ENCODE measurements at regions not wholly inside any gene's neighbourhood (a gene's known extent, or its start where the extent isn't known, plus 50 kb on each side); places are given as distances from the start of the nearest gene placed in this dataset.

DNA sequence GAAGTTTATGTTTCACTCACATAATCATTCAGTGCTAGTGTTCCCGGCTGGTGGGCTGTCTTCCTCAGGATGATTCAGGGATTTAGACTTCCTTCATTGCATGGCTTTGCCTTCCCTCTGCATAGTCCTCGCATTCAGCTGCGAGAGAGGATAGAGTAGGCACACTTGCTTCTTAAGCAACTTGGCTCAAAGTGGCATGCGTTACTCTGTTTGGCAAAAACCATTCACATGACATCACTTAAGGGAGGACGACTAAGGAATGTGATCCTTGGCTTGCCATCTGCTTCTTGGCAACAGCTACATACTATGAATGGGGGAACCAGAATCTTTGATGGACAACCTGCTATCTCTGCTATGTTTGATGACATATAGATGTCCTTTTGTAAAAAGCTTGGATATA is 359.3 kb downstream of the TDRD3 start:
- no peak overlapping the region for H3K27ac ChIP-seq (ENCODE audit: low read length)
- WGBS (ENCODE audit: insufficient coverage), result 70% methylated on average over 5 of the region's 5 CpGs
- DNase-seq (no peak), ATAC-seq (replicated peaks in 1 of 4) (no peak)
- Mint-ChIP-seq H3K36me3 (no peaks in the 10 kb centered on the region), H3K9me3 (peaks cover 3 to 5% (median 4%) of the 10 kb centered on the region in 3 donors), H3K27ac (no peak overlapping the region), H3K27me3 (no peaks in the 10 kb centered on the region), H3K4me1 (no peaks in the 10 kb centered on the region), H3K4me3 (no peak overlapping the region)
- CTCF ChIA-PET, result interaction anchor here in 1 of 2 donors (0.6 kb wide), 1 partner anchor 24 kb away, joined by 4 read pairs; no protein-coding TSS in a partner anchor
- no peaks in the 10 kb centered on the region for H3K9me3 ChIP-seq
- no peaks in the 10 kb centered on the region for H3K27me3 ChIP-seq (replicated peaks in 1 of 2; ENCODE audit: control insufficient read depth in 2 of 2, extremely low read depth in 1 of 2, insufficient read depth in 2 of 2, low read length in 1 of 2)
- no peaks in the 10 kb centered on the region for H3K4me1 ChIP-seq (ENCODE audit: control insufficient read depth in 1 of 2, extremely low read depth in 1 of 2, insufficient read depth in 2 of 2, low read length in 2 of 2)
- no peak overlapping the region for H3K4me3 ChIP-seq (ENCODE audit: control insufficient read depth in 1 of 2, extremely low read depth in 1 of 2, low read length in 1 of 2)
- POLR2A ChIA-PET, result no interaction called here
- H3K36me3 ChIP-seq (ENCODE audit: control insufficient read depth in 2 of 2, extremely low read depth in 1 of 2, insufficient read depth in 1 of 2, low read length in 1 of 2), result no peaks in the 10 kb centered on the region

DNA sequence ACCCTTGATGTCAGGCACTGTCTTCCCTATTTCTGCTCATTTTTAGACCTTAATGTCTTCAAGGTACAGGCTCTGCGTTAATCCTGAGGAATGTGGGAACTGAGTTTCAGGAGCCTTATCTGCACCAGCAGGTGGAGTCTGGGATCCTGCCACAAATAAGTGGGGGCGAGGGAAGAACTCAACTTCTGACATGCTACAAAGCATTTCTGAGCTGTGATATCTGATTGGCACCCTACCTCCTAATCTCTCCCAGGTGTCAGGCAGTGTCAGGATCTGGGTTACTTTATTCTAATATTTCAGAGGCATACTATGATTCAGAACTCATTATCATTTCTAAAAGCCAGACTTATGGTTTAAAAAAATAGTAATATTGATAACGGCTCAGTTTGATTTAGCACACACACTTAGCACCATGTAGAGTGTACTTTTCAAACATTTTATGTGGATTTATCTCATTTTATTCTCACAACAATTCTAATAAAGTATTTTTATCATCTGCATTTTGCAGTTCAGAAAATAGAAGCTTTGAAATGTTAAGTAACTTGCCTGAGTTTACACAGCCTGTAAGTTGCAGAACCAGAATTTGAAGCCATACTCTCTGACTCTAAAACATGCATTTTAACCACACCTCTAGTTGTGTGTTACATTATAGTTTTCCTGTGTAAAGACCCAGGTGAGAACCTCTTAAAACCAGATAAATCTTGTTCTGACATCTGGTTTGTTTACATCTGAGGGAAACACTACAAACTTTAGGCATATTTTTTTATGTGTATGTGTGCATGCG is 358.6 kb downstream of the TDRD3 start:
- no peaks in the 10 kb centered on the region for H3K36me3 Mint-ChIP-seq
- no peaks in the 10 kb centered on the region for H3K27me3 Mint-ChIP-seq
- H3K4me3 Mint-ChIP-seq, result no peak overlapping the region
- POLR2A ChIA-PET, result no interaction called here
- DNase-seq (no peak), ATAC-seq (replicated peaks in 1 of 4) (no peak)
- CTCF ChIA-PET, result no interaction called here
- H3K4me1 Mint-ChIP-seq, result no peaks in the 10 kb centered on the region
- no peaks in the 10 kb centered on the region for H3K9me3 ChIP-seq
- H3K27me3 ChIP-seq (replicated peaks in 1 of 2; ENCODE audit: control insufficient read depth in 2 of 2, extremely low read depth in 1 of 2, insufficient read depth in 2 of 2, low read length in 1 of 2), result no peaks in the 10 kb centered on the region
- H3K36me3 ChIP-seq (ENCODE audit: control insufficient read depth in 2 of 2, extremely low read depth in 1 of 2, insufficient read depth in 1 of 2, low read length in 1 of 2), result no peaks in the 10 kb centered on the region
- H3K4me1 ChIP-seq (ENCODE audit: control insufficient read depth in 1 of 2, extremely low read depth in 1 of 2, insufficient read depth in 2 of 2, low read length in 2 of 2), result no peaks in the 10 kb centered on the region
- H3K27ac ChIP-seq (ENCODE audit: low read length), result no peak overlapping the region
- H3K4me3 ChIP-seq (ENCODE audit: control insufficient read depth in 1 of 2, extremely low read depth in 1 of 2, low read length in 1 of 2), result no peak overlapping the region
- WGBS (ENCODE audit: insufficient coverage), result no CpG with 5 or more reads among the region's 4 CpGs
- H3K9me3 Mint-ChIP-seq, result peaks cover 0 to 4% (median 0%) of the 10 kb centered on the region in 3 donors
- H3K27ac Mint-ChIP-seq, result no peak overlapping the region

DNA sequence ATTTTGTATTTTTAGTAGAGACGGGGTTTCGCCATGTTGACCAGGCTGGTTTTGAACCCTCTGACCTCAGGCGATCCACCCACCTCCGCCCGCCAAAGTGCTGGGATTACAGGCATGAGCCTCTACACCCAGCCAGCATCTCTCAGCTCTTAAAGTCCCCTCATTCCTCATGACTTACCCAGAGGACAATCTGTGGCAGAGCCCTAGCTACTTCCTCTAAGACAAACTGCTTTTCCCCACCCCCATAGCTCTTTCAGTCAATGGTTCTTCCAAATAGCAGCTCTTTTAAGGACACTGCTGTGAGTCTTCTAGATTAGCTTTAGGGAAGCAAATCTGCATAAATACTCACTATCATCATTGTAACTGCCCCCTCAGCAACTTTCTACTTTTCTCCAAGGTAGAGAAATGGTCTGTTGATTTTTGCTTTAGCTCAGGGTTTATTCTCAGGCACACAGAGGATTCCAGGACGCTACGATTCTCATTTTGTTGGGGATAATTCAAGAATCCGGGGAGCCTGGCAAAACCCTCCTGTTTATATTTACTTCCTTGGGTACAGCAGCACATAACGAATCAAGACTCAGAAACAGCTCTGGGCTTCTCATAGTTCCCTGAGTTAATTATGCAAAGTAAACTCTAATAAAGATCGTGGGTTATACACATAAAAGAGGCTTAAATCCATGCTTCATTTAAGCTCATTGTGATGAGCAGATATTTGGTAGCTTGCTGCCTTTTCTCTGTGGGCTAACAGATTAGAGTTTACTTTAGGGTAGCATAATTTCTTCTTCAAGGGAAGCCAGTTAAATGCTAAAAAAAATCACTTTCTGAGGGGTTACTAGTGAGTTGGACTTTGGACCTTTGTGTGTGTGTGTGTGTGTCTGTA is 357.4 kb downstream of the TDRD3 start:
- ChIA-PET POLR2A (no interaction called here), CTCF (no interaction called here)
- no peaks in the 10 kb centered on the region for H3K27me3 Mint-ChIP-seq
- no peak overlapping the region for H3K4me3 Mint-ChIP-seq
- Histone ChIP-seq H3K27me3 (replicated peaks in 1 of 2; ENCODE audit: control insufficient read depth in 2 of 2, extremely low read depth in 1 of 2, insufficient read depth in 2 of 2, low read length in 1 of 2) (no peaks in the 10 kb centered on the region), H3K27ac (ENCODE audit: low read length) (no peak overlapping the region), H3K4me3 (ENCODE audit: control insufficient read depth in 1 of 2, extremely low read depth in 1 of 2, low read length in 1 of 2) (no peak overlapping the region), H3K9me3 (no peaks in the 10 kb centered on the region), H3K36me3 (ENCODE audit: control insufficient read depth in 2 of 2, extremely low read depth in 1 of 2, insufficient read depth in 1 of 2, low read length in 1 of 2) (no peaks in the 10 kb centered on the region), H3K4me1 (ENCODE audit: control insufficient read depth in 1 of 2, extremely low read depth in 1 of 2, insufficient read depth in 2 of 2, low read length in 2 of 2) (no peaks in the 10 kb centered on the region)
- H3K27ac Mint-ChIP-seq, result no peak overlapping the region
- no peaks in the 10 kb centered on the region for H3K36me3 Mint-ChIP-seq
- H3K4me1 Mint-ChIP-seq, result no peaks in the 10 kb centered on the region
- DNase-seq, result no peak
- WGBS (ENCODE audit: insufficient coverage), result 80% methylated on average over 4 of the region's 10 CpGs
- peaks cover 0 to 4% (median 0%) of the 10 kb centered on the region in 3 donors for H3K9me3 Mint-ChIP-seq
- no peak for ATAC-seq (replicated peaks in 1 of 4)

DNA sequence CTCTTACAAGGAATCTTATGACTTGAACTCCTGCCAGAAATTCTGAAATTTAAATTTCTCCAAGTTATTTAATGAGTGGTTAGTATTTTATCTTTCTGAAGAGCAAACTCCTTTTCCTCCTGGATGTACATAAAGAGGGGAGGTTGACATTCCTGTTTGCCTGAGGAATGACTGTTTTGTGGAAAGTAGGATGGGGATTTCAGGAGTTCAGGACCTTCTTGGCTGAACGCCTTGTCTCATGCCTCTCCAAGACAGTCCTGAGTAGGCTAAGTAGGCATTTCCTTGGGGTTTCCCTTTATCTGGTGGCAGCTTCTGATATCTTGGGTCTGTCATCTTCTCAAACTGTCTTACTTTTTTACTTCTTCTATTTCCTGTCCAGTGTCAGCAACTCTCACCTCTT is 356.6 kb downstream of the TDRD3 start:
- H3K27ac ChIP-seq (ENCODE audit: low read length), result no peak overlapping the region
- no peaks in the 10 kb centered on the region for H3K36me3 ChIP-seq (ENCODE audit: control insufficient read depth in 2 of 2, extremely low read depth in 1 of 2, insufficient read depth in 1 of 2, low read length in 1 of 2)
- H3K9me3 Mint-ChIP-seq, result peaks cover 0 to 4% (median 0%) of the 10 kb centered on the region in 3 donors
- H3K36me3 Mint-ChIP-seq, result no peaks in the 10 kb centered on the region
- ATAC-seq (replicated peaks in 1 of 4), result no peak
- no peak overlapping the region for H3K27ac Mint-ChIP-seq
- H3K9me3 ChIP-seq, result no peaks in the 10 kb centered on the region
- H3K27me3 Mint-ChIP-seq, result no peaks in the 10 kb centered on the region
- no peak overlapping the region for H3K4me3 ChIP-seq (ENCODE audit: control insufficient read depth in 1 of 2, extremely low read depth in 1 of 2, low read length in 1 of 2)
- no peaks in the 10 kb centered on the region for H3K4me1 ChIP-seq (ENCODE audit: control insufficient read depth in 1 of 2, extremely low read depth in 1 of 2, insufficient read depth in 2 of 2, low read length in 2 of 2)
- ChIA-PET CTCF (no interaction called here), POLR2A (no interaction called here)
- H3K4me1 Mint-ChIP-seq, result no peaks in the 10 kb centered on the region
- no peak for DNase-seq
- no peak overlapping the region for H3K4me3 Mint-ChIP-seq
- H3K27me3 ChIP-seq (replicated peaks in 1 of 2; ENCODE audit: control insufficient read depth in 2 of 2, extremely low read depth in 1 of 2, insufficient read depth in 2 of 2, low read length in 1 of 2), result no peaks in the 10 kb centered on the region
- WGBS (ENCODE audit: insufficient coverage), result no CpG with 5 or more reads among the region's 1 CpG

DNA sequence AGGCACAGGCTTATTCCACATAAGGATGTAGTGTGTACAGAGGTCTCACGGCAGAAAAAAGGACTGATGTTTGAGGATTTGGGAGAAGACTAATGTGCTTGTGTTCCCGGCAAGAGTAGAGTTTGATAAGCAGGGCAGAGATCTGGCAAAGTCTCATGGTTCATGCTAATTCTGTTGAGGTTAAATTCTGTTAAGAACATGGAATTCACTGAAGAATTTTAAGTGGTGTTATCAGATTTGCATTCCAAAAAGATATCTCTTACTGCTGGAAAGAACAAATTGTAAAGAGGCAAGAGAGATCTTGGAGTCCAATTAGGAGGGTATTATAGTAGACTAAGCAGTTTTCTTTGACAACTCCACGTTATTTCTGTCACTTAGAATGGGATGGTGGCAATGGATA is 348.3 kb downstream of the TDRD3 start:
- no peaks in the 10 kb centered on the region for H3K9me3 ChIP-seq
- H3K9me3 Mint-ChIP-seq, result peaks cover 7 to 20% (median 12%) of the 10 kb centered on the region in 3 donors
- no peaks in the 10 kb centered on the region for H3K4me1 ChIP-seq (ENCODE audit: control insufficient read depth in 1 of 2, extremely low read depth in 1 of 2, insufficient read depth in 2 of 2, low read length in 2 of 2)
- H3K4me3 ChIP-seq (ENCODE audit: control insufficient read depth in 1 of 2, extremely low read depth in 1 of 2, low read length in 1 of 2), result no peak overlapping the region
- no peak overlapping the region for H3K27ac ChIP-seq (ENCODE audit: low read length)
- ATAC-seq (replicated peaks in 1 of 4), result no peak
- POLR2A ChIA-PET, result no interaction called here
- no peak for DNase-seq
- H3K36me3 ChIP-seq (ENCODE audit: control insufficient read depth in 2 of 2, extremely low read depth in 1 of 2, insufficient read depth in 1 of 2, low read length in 1 of 2), result no peaks in the 10 kb centered on the region
- no peaks in the 10 kb centered on the region for H3K36me3 Mint-ChIP-seq
- no peaks in the 10 kb centered on the region for H3K27me3 Mint-ChIP-seq
- CTCF ChIA-PET, result no interaction called here
- H3K27ac Mint-ChIP-seq, result no peak overlapping the region
- no peak overlapping the region for H3K4me3 Mint-ChIP-seq
- no peaks in the 10 kb centered on the region for H3K27me3 ChIP-seq (replicated peaks in 1 of 2; ENCODE audit: control insufficient read depth in 2 of 2, extremely low read depth in 1 of 2, insufficient read depth in 2 of 2, low read length in 1 of 2)
- no peaks in the 10 kb centered on the region for H3K4me1 Mint-ChIP-seq
- WGBS (ENCODE audit: insufficient coverage), result 65% methylated on average over 3 of the region's 3 CpGs

DNA sequence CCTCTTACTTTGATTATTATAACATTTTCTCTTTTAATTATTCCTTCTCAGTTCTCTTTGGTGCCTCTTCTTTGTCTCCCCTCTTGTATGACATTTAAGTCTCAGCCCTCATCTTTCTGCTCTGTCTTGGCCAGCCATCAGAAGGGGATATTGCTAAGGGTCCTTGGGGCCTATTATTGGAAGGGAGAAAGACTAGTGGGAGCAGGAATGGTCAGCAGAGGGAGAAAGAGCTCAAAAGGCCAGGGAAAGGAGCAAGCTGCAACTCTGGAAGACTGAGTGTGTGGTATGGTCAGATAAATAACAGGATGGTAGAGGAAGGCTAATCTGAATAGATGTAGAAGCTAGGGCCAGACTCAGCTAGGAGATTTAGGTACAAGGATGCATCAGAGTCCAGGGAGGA is 336.9 kb downstream of the TDRD3 start:
- no peaks in the 10 kb centered on the region for H3K27me3 Mint-ChIP-seq
- H3K27ac Mint-ChIP-seq, result no peak overlapping the region
- H3K9me3 ChIP-seq, result no peaks in the 10 kb centered on the region
- H3K4me3 ChIP-seq (ENCODE audit: control insufficient read depth in 1 of 2, extremely low read depth in 1 of 2, low read length in 1 of 2), result no peak overlapping the region
- no peaks in the 10 kb centered on the region for H3K36me3 ChIP-seq (ENCODE audit: control insufficient read depth in 2 of 2, extremely low read depth in 1 of 2, insufficient read depth in 1 of 2, low read length in 1 of 2)
- no peak overlapping the region for H3K27ac ChIP-seq (ENCODE audit: low read length)
- no peak for ATAC-seq (replicated peaks in 1 of 4)
- no peaks in the 10 kb centered on the region for H3K4me1 Mint-ChIP-seq
- no peaks in the 10 kb centered on the region for H3K36me3 Mint-ChIP-seq
- no peak for DNase-seq
- no peaks in the 10 kb centered on the region for H3K27me3 ChIP-seq (replicated peaks in 1 of 2; ENCODE audit: control insufficient read depth in 2 of 2, extremely low read depth in 1 of 2, insufficient read depth in 2 of 2, low read length in 1 of 2)
- ChIA-PET POLR2A (no interaction called here), CTCF (no interaction called here)
- no peaks in the 10 kb centered on the region for H3K4me1 ChIP-seq (ENCODE audit: control insufficient read depth in 1 of 2, extremely low read depth in 1 of 2, insufficient read depth in 2 of 2, low read length in 2 of 2)
- peaks cover 10 to 13% (median 10%) of the 10 kb centered on the region in 3 donors for H3K9me3 Mint-ChIP-seq
- no peak overlapping the region for H3K4me3 Mint-ChIP-seq
